ENCODE measurements at regions not wholly inside any gene's neighbourhood (a gene's known extent, or its start where the extent isn't known, plus 50 kb on each side); places are given as distances from the start of the nearest gene placed in this dataset.

GRCh38 chr18:40453903-40454302 lies 1501.1 kb upstream of the PIK3C3 start:
- TF ChIP-seq POLR2A (IDR thresholded peaks at IDR 0.05) (no peak), CTCF (IDR thresholded peaks at IDR 0.05) (no peak), EP300 (IDR thresholded peaks at IDR 0.05) (no peak), POLR2AphosphoS5 (IDR thresholded peaks at IDR 0.05) (no peak)

Data from sigmoid colon (tissue), 4 donors.